ENCODE measurements at regions not wholly inside any gene's neighbourhood (a gene's known extent, or its start where the extent isn't known, plus 50 kb on each side); places are given as distances from the start of the nearest gene placed in this dataset.

DNA sequence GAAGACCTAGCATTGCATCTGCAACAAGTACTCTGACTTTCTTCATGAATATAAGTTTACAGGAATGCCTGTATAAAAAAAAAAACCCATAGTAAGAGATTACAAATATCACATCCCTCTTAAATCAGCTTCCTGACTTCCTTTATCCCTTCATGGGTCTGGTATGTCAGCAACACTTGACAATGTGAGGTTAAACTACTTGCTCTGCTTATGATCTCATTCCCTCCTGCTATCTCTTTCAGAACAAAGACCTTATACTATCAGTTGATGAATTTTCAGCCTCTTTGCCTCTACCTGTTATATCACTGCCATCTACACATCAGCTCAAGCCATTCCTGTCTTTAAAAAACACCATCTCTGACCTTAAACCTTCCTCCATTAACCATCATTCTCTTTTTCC lies 130.9 kb upstream of the SAMSN1 start:
- TF ChIP-seq, protein P1, sequence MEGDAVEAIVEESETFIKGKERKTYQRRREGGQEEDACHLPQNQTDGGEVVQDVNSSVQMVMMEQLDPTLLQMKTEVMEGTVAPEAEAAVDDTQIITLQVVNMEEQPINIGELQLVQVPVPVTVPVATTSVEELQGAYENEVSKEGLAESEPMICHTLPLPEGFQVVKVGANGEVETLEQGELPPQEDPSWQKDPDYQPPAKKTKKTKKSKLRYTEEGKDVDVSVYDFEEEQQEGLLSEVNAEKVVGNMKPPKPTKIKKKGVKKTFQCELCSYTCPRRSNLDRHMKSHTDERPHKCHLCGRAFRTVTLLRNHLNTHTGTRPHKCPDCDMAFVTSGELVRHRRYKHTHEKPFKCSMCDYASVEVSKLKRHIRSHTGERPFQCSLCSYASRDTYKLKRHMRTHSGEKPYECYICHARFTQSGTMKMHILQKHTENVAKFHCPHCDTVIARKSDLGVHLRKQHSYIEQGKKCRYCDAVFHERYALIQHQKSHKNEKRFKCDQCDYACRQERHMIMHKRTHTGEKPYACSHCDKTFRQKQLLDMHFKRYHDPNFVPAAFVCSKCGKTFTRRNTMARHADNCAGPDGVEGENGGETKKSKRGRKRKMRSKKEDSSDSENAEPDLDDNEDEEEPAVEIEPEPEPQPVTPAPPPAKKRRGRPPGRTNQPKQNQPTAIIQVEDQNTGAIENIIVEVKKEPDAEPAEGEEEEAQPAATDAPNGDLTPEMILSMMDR (IDR thresholded peaks at IDR 0.05) = no peak
- TF ChIP-seq EZH2phosphoT487 (IDR thresholded peaks at IDR 0.05) (no peak), EZH2 (IDR thresholded peaks at IDR 0.05) (no peak)
